ENCODE measurements at regions not wholly inside any gene's neighbourhood (a gene's known extent, or its start where the extent isn't known, plus 50 kb on each side); places are given as distances from the start of the nearest gene placed in this dataset.
A peak's percentile ranks its signal among the peaks of the same experiment; 100 is the strongest.

DNA sequence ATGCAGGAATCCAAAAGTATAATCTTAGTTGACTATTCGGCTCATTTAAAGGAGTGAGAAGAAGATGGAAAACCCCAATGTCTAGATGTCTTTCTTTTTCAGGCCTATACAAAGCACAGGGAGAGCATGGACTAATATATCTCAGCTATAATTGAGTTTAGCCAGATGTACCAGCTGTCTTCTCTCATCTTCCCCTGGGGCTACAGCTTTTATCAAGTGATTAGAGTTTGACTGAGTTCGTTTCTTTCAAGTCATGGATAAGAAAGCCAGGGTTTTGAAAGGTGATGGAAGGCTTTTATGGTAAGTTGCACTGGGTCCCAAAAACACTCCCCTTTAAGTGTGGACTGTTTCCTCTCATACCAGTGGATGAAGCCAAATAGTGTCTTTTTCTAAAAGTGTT lies 1172.8 kb upstream of the TENM4 start:
- no peak for DNase-seq

GRCh38 chr11:80610516-80610915 lies 1169.7 kb upstream of the TENM4 start:
- DNase-seq: no peak
- intact Hi-C loops (cut with DNase I): no loop called here

More for the DNA sequence above, 1172.8 kb upstream of the TENM4 start:
- intact Hi-C loops (cut with DNase I): no loop called here

GRCh38 chr11:80603472-80603871 lies 1162.6 kb upstream of the TENM4 start:
- no peak for DNase-seq
- intact Hi-C loops (cut with DNase I): no loop called here

DNA sequence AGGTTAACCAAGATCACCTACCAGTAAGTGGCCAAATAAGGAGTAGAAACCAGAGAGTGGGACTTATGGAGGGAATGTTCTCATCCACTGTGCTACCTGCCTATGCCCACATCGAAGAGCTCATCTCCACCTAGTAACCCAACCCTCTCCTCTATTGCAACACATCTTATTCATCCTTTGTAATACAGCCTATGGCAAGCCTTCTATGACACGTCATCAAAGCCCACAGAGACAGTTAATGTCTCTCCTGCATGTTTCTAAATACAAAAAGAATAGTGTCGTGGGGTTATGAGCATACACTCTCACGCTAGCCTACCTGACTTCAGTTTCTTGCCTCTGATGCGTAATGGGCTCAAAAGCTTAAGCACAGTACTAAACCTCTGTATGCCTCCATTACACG lies 1158.1 kb upstream of the TENM4 start:
- intact Hi-C loops (cut with DNase I): no loop called here

DNA sequence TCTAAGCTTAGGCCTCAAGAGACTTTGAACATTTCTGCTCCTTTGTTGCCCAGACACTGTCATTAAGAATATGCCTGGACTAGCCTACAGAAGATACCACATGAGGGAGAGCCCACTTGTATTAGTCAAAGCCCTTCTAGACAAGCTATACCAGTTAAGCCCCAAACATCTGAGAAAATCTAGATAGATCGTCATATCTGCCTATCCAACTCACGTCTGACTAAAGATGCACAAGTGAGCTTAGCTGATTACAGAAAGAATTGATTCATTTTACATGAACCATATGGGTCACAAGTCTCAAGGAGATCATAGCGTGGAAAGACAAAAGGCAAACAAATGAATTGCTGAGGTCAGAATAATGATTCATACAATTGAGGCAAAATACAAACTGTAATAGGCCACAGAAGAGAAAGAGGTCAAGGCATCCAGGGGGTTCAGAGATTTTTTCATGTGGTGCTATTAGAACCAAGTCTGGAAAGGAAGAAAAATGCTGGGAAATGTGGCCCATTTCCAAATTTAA lies 1155.5 kb upstream of the TENM4 start:
- intact Hi-C loops (cut with DNase I): no loop called here
- DNase-seq: no peak

More for the DNA sequence above, 1158.1 kb upstream of the TENM4 start:
- DNase-seq: no peak

DNA sequence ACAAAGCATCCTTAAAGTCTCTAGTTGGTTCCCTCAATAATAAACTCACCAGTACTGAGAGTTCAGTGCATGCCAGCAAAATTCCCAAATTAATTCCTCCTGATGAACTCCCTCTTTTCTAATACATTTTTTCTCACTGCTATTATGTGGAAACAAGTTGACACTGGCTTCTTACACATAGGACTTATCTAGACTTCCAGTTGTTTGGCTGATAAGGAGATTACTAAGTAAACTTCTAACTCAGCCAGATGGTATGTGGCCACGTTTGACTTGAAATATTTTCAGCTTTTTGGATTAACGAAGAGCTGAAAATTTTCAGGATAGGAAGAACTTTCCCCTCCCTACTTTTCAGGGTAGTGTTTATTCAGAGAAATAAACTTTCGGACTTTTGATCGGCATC lies 1154.2 kb upstream of the TENM4 start:
- intact Hi-C loops (cut with DNase I): no loop called here
- no peak for DNase-seq

DNA sequence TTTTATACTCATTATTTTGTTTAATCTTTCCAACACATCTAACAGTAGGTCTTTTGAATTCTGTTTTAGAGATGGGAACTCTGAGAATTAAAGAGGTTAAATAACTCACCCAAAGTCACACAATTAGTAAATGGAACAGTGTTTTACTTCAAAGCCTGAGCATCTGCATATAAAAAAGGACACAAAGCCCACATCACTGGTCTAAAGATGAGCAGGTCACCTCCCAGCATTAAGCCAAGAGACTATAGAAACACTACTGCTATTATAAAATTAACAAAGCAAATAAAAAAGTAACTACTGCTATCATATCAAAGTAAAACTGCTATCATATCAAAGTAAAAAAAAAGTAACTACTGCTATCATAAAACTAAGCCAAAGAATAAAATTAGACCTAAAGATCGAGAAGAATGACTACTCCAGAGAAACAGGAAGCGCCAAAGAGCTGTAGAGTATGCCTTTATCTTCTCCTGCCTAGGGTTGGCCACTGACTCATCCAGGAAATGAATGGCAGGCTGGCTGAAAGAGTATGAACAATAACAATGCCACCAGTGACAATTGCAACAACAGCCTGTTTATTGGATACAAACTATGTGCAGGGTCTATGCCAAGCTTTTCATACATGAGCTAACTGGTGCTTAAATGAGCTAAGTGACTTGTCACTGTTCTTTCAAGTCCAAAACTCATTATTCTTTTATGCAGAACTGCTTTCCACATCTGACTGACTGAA lies 1153.0 kb upstream of the TENM4 start:
- intact Hi-C loops (cut with DNase I): no loop called here
- peak in 28 of 42 donors; percentile 2 to 66 (median 32) for DNase-seq

DNA sequence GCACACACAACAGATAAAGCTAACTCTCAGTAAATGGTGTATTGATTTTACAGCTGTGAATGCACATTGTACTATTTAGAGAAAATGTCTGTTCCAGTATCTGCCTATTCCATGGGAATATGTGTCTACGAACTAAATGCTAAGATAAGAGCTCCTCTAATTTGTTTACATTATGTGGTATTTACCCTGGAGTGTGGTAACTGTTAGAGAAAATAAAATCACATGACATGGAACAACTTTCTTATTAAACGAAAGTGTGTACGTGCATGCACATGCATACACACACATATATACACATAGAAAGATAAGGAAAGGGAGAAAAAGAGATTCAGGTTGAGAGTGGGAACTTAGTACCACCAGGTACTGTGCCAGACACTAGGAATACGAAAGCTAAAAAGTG lies 1151.7 kb upstream of the TENM4 start:
- intact Hi-C loops (cut with DNase I): no loop called here
- no peak for DNase-seq

DNA sequence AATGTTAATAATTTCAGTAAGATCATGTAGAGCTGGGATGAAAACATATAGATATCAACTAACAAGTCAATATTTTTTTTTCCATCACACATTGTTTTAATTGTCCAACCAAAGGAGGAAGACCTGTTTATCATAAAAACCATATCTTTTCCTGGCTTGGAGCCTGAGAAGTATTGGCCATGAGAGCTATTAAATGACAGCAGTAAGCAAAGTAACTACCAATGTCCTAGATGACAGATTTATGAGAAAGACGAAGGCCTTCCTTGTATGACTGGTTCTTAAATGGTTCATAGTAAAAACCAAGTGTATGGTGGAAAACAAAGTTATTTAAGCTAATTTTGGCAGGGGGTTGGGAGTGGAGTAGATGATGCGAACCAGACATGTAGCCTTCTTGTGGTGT lies 1147.1 kb upstream of the TENM4 start:
- intact Hi-C loops (cut with DNase I): no loop called here
- no peak for DNase-seq

DNA sequence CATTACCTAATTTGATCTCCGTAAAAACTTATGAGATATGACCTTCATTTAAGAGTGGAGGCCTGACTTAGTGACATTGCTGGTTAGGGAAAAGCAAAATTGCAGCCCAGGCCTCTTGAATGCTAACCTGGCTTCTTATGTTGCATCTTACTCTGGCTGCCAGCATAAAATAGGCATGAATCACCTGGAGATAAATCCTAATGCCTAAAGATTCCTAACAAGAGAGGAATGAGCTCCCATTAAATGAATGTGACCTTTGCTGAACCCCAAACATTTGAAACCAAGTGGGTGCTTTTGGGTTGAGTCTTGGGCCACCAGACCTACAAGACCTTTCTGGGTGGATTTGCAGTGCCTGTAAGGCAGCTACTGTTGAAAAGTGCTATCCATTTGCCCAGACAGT lies 1145.6 kb upstream of the TENM4 start:
- intact Hi-C loops (cut with DNase I): no loop called here
- DNase-seq: no peak

GRCh38 chr11:80584661-80585060 lies 1143.8 kb upstream of the TENM4 start:
- DNase-seq: no peak

DNA sequence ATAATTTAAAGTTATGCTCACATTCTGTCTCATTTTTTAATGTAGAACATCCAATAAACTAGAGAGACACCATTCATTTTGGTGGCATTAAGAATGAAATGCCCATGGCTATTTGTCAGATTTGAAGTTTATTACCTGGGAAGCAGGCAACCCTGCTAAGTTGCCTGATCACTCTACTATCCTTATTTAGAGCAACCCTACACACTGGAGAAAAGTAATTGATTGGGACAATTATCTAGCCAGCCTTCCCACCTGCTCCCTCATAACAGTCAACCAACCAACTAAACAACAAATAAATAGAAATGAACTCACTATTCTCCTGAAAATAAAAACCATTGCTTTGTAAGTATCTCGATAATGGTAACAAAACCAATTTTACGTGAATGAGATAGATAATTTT lies 1129.0 kb upstream of the TENM4 start:
- intact Hi-C loops (cut with DNase I): no loop called here
- DNase-seq: no peak

More at GRCh38 chr11:80584661-80585060, 1143.8 kb upstream of the TENM4 start:
- intact Hi-C loops (cut with DNase I): no loop called here

GRCh38 chr11:80565231-80565630 lies 1124.4 kb upstream of the TENM4 start:
- intact Hi-C loops (cut with DNase I): no loop called here
- DNase-seq: no peak

- DNase-seq: no peak
- intact Hi-C loops (cut with DNase I): no loop called here
Observed at GRCh38 chr11:80562523-80563125, 1121.8 kb upstream of the TENM4 start.

- intact Hi-C loops (cut with DNase I): no loop called here
- DNase-seq: no peak
Observed at GRCh38 chr11:80559942-80560341, 1119.1 kb upstream of the TENM4 start.

GRCh38 chr11:80553565-80553964 lies 1112.7 kb upstream of the TENM4 start:
- intact Hi-C loops (cut with DNase I): no loop called here
- no peak for DNase-seq

GRCh38 chr11:80542704-80543103 lies 1101.9 kb upstream of the TENM4 start:
- intact Hi-C loops (cut with DNase I): no loop called here

GRCh38 chr11:80538040-80538439 lies 1097.2 kb upstream of the TENM4 start:
- no peak for DNase-seq
- intact Hi-C loops (cut with DNase I): no loop called here

More at GRCh38 chr11:80542704-80543103, 1101.9 kb upstream of the TENM4 start:
- no peak for DNase-seq

- DNase-seq: no peak
- intact Hi-C loops (cut with DNase I): no loop called here
Observed at GRCh38 chr11:80533463-80533862, 1092.6 kb upstream of the TENM4 start.

GRCh38 chr11:80532633-80533232 lies 1091.9 kb upstream of the TENM4 start:
- intact Hi-C loops (cut with DNase I): no loop called here
- no peak for DNase-seq

Data from head of caudate nucleus (tissue), 42 donors.